K562 (cell line): ENCODE measurements at regions not wholly inside any gene's neighbourhood (a gene's known extent, or its start where the extent isn't known, plus 50 kb on each side); places are given as distances from the start of the nearest gene placed in this dataset.

Source experiments
- ATAC-seq: fragments of 200-7000 bp; cut with Tn5 transposase; 3 replicates; pipeline ENCODE4 v1.9.1; 2020; ENCODE audit warnings: moderate library complexity
- BruUV-seq: library from RNA; stranded (reverse); fragments of 400-500 nt; replicated peaks from 2 replicates; lab custom pipeline; 2021; lab: Mats Ljungman, UMichigan
- CTCF ChIA-PET: fragments of 300-600 bp; formaldehyde crosslinking; extraction: SDS; loops from one replicate; lab custom pipeline; 2021; ENCODE audit warnings: low intra/inter-chr PET ratio; lab: Yijun Ruan, JAX
- POLR2A ChIA-PET: fragments of 300-600, 350-650 bp; sonication (Branson Sonifier 250); formaldehyde crosslinking; extraction: SDS; loops from one replicate; lab custom pipeline; 2021; ENCODE audit warnings: antibody characterized with exemption, inconsistent platforms; lab: Yijun Ruan, JAX
- DNase-seq, 4 experiments: peaks; one replicate each; pipeline versions ENCODE4 v3.0.0 to v3.0.0-alpha.2; 2011 to 2018; ENCODE audit warnings: low spot score in 3 of 4, mixed read lengths in 3 of 4; ENCODE audit errors: extremely low read depth in 1 of 4
- FAIRE-seq: peaks from 2 replicates; lab custom pipeline; 2011; peaks lifted over from hg19 to GRCh38; lab: Jason Lieb, UNC
- H2AFZ ChIP-seq: 2 replicates; pipeline ENCODE4 v1.6.0; 2011; ENCODE audit warnings: low read depth, low read length, control low read depth, inconsistent platforms
- H3K27ac ChIP-seq: fragments of 200-600 bp; 3 replicates; pipeline ENCODE4 v1.8.0; 2011; ENCODE audit warnings: low read depth, mild to moderate bottlenecking, control low read depth, inconsistent platforms, low read length, moderate library complexity, mixed read lengths; ENCODE audit errors: extremely low read depth
- H3K27me3 ChIP-seq, 2 experiments: fragments of 300-600 bp in 1 of 2; 2 replicates in 1 of 2; 3 replicates in 1 of 2; pipeline versions ENCODE4 v1.6.0 to v1.8.0; 2011; ENCODE audit warnings: inconsistent platforms in 2 of 2, low read length in 2 of 2, mild to moderate bottlenecking in 1 of 2, mixed read lengths in 1 of 2, moderate library complexity in 1 of 2; ENCODE audit not compliant: control insufficient read depth in 2 of 2, insufficient read depth in 2 of 2
- H3K36me3 ChIP-seq: fragments of 300-600 bp; 3 replicates; pipeline ENCODE4 v1.8.0; 2011; ENCODE audit warnings: mild to moderate bottlenecking, low read length, inconsistent platforms; ENCODE audit not compliant: control insufficient read depth, insufficient read depth
- H3K4me1 ChIP-seq, 2 experiments: fragments of 200-600 bp in 1 of 2; replicated peaks in 1 of 2; 2 replicates in 1 of 2; 3 replicates in 1 of 2; pipeline versions ENCODE4 v1.5.1 to v1.8.0; 2011; ENCODE audit warnings: inconsistent platforms in 2 of 2, low read length in 2 of 2, mild to moderate bottlenecking in 1 of 2, mixed read lengths in 1 of 2, moderate library complexity in 1 of 2; ENCODE audit not compliant: control insufficient read depth in 2 of 2, insufficient read depth in 2 of 2
- H3K4me2 ChIP-seq: 2 replicates; pipeline ENCODE4 v1.6.1; 2011; ENCODE audit warnings: low read length, control low read depth, inconsistent platforms, mixed read lengths; ENCODE audit not compliant: insufficient read depth
- H3K4me3 ChIP-seq: fragments of 200-600 bp; sonication (generic), shearing (Covaris generic); 2 replicates; pipeline ENCODE4 v1.5.1; 2016; ENCODE audit warnings: control low read depth, inconsistent platforms
- H3K79me2 ChIP-seq: fragments of 200-600 bp; 3 replicates; pipeline ENCODE4 v1.8.0; 2011; ENCODE audit warnings: low read length, inconsistent platforms; ENCODE audit not compliant: control insufficient read depth, insufficient read depth
- H3K9ac ChIP-seq, 2 experiments: 2 replicates each; pipeline versions ENCODE4 v1.6.0 to v1.6.1; 2011; ENCODE audit warnings: low read depth in 2 of 2, low read length in 2 of 2, control low read depth in 1 of 2, inconsistent platforms in 1 of 2, mild to moderate bottlenecking in 1 of 2, mixed read lengths in 1 of 2; ENCODE audit not compliant: insufficient read depth in 1 of 2
- H3K9me1 ChIP-seq: one replicate; pipeline ENCODE4 v1.6.0; 2011; ENCODE audit warnings: inconsistent platforms, mild to moderate bottlenecking, low read length, moderate library complexity; ENCODE audit not compliant: control insufficient read depth, insufficient read depth
- H3K9me3 ChIP-seq: replicated peaks from 2 replicates; pipeline ENCODE4 v1.5.1; 2011; ENCODE audit warnings: low read depth, low read length, inconsistent platforms; ENCODE audit not compliant: control insufficient read depth, insufficient read depth
- H4K20me1 ChIP-seq: replicated peaks from 2 replicates; pipeline ENCODE4 v1.6.1; 2011; ENCODE audit warnings: low read length, inconsistent platforms, mixed read lengths; ENCODE audit not compliant: control insufficient read depth, insufficient read depth
- DEAF1 ChIP-seq: fragments of 450-650 bp; formaldehyde crosslinking; IDR thresholded peaks from 2 replicates; pipeline ENCODE4 v1.4.0; 2020; ENCODE audit warnings: mild to moderate bottlenecking, moderate library complexity
- HMBOX1 ChIP-seq: sonication (generic); IDR thresholded peaks from 2 replicates; pipeline ENCODE4 v1.6.1; 2016
- ILK ChIP-seq: fragments of 450-650 bp; IDR thresholded peaks from 2 replicates; pipeline ENCODE4 v1.6.1; 2016; ENCODE audit warnings: missing genetic modification characterization, low read depth, mild to moderate bottlenecking, missing compliant biosample characterization, moderate library complexity, borderline replicate concordance
- POU5F1 ChIP-seq: fragments of 150-350 bp; IDR thresholded peaks from 2 replicates; pipeline ENCODE4 v1.6.1; 2014; ENCODE audit warnings: borderline replicate concordance, low read length, low read depth, mild to moderate bottlenecking; ENCODE audit not compliant: partially characterized antibody
- TBP ChIP-seq: optimal IDR thresholded peaks from 2 replicates; pipeline ENCODE3; 2011; ENCODE audit warnings: low read depth, low read length, improper control_type of control experiment
- ZNF212 ChIP-seq: fragments of 450-650 bp; formaldehyde crosslinking; IDR thresholded peaks from 2 replicates; pipeline ENCODE4 v1.4.0; 2020; ENCODE audit warnings: mild to moderate bottlenecking
- WGBS: fragments of 100-300 bp; shearing (Covaris generic); methylation state at CpG from one replicate; pipeline ENCODE4 v1.1.6; 2016; ENCODE audit warnings: low coverage, mixed read lengths; ENCODE audit not compliant: insufficient coverage; ENCODE audit errors: missing lambda C conversion rate; 5-methylcytosine and 5-hydroxymethylcytosine counted together
- in situ Hi-C: fragments of 300-500 bp; cut with MboI; formaldehyde crosslinking; loops from 4 replicates; pipeline ENCODE4 v1.15.0; 2018; ENCODE audit warnings: inconsistent platforms, mixed read lengths
- intact Hi-C: fragments of 100-400 bp; cut with micrococcal nuclease; formaldehyde crosslinking; loops from 2 replicates; pipeline ENCODE4 v1.14.2; 2022

GRCh38 chr6:8659404-8660189 is 224.3 kb upstream of the SLC35B3 start:
- in situ Hi-C loops: no loop called here
- Histone ChIP-seq H4K20me1 (no peaks in the 10 kb centered on the region), H3K27ac (no peak overlapping the region), H3K4me2 (no peak overlapping the region), H3K9ac (no peak overlapping the region), H3K27me3 (no peaks in the 10 kb centered on the region), H3K9me1 (no peaks in the 10 kb centered on the region), H2AFZ (no peak overlapping the region), H3K36me3 (no peaks in the 10 kb centered on the region), H3K4me3 (no peak overlapping the region), H3K4me1 (no peaks in the 10 kb centered on the region), H3K79me2 (no peaks in the 10 kb centered on the region), H3K9me3 (no peaks in the 10 kb centered on the region; the same call in 1 of the 2 replicates)
- ChIA-PET POLR2A (no interaction called here), CTCF (no interaction called here)
- FAIRE-seq (no peak), DNase-seq (no peak), ATAC-seq (no peak)
- TF ChIP-seq ILK (tag) (no peak), TBP (no peak), HMBOX1 (no peak), POU5F1 (no peak), ZNF212 (CRISPR knock-in tag) (no peak), DEAF1 (no peak)
- WGBS: under 1% methylated on average over 6 of the region's 6 CpGs
- BruUV-seq: no TSS peak
- intact Hi-C loops: no loop called here
